MM.1S (cell line): ENCODE measurements at regions not wholly inside any gene's neighbourhood (a gene's known extent, or its start where the extent isn't known, plus 50 kb on each side); places are given as distances from the start of the nearest gene placed in this dataset.

Experiments used
- CTCF ChIP-seq: fragments of 300-600 bp; sonication (generic); IDR thresholded peaks from 2 replicates; pipeline ENCODE4 v1.5.1; 2016; ENCODE audit warnings: antibody characterized with exemption, low read length, mixed read lengths
- EZH2 ChIP-seq: fragments of 300-600 bp; sonication (generic); optimal IDR thresholded peaks from 2 replicates; pipeline ENCODE3; 2017; ENCODE audit warnings: low read depth, mild to moderate bottlenecking, antibody characterized with exemption, low read length, mixed read lengths
- EZH2phosphoT487 ChIP-seq: fragments of 300-600 bp; sonication (generic); IDR thresholded peaks from 2 replicates; pipeline ENCODE4 v1.6.1; 2018; ENCODE audit warnings: antibody characterized with exemption, low read length

- TF ChIP-seq CTCF (no peak), EZH2 (no peak), EZH2phosphoT487 (no peak)
Measured at GRCh38 chrX:65933085-65933589, 106.7 kb downstream of the VSIG4 start.
